NCI-H460 (cell line): ENCODE measurements at regions not wholly inside any gene's neighbourhood (a gene's known extent, or its start where the extent isn't known, plus 50 kb on each side); places are given as distances from the start of the nearest gene placed in this dataset.

ENCODE experiments used
- DNase-seq: peaks from one replicate; pipeline ENCODE4 v3.0.0-alpha.2; 2016; ENCODE audit warnings: low read depth; ENCODE audit errors: extremely low read depth

DNA sequence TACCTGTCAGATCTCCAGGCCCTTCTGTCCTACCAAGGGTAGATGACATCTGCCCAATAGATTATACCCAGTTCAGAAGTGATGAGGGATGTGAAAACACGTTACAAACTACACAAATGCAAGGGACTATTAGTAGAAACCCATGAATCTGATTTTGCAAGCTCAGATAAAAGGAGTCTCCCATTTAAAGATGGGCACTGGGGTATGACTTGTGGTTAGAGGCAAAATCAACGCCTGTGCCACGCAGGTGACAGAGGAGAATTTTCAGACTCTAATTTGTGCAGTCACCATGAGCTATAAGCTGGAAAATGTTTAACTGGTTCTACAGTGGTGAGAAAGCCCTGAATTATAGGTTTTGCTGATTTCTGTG lies 184.4 kb upstream of the LPP start:
- DNase-seq, result no peak

DNA sequence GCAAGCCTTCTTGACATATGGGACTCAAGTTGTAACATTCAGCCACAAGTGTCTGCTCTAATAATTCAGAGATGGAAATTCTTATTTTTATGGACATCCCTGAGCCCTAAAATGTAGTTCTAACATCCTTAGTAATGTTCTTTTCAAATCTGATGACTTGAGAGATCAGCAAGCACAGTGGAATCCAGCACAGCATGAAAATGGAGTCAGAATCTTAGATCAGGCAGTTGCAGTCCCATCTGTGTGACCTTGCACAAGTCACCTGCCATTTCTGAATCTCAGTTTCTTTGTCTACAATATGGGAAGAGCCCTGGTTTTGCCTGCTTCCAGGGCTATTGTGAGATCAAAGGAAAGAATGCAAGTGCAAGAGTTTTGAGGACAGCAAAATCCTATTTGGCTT lies 183.9 kb upstream of the LPP start:
- DNase-seq, result no peak

DNA sequence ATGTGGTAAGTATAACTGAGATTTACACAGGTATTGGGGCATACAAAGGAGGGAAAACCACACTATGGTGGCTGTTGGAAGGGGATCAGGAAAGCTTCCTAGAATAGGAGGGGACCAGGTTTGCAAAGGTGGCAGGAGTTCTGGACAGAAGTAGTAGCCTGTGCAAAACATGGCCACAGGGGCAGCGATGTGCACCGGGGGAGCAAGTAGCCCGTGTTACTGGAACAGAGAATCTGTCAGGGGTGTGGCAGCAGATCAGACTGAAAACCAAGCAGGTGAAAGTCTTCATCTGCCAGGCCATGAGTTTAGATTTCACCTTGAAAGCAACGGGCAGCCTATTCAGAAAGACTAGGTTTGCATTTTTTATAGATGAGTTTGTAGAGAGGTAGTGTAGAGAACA lies 182.3 kb upstream of the LPP start:
- DNase-seq, result no peak

GRCh38 chr3:187972454-187972853 lies 181.5 kb upstream of the LPP start:
- DNase-seq, result no peak

GRCh38 chr3:187973977-187974870 lies 179.7 kb upstream of the LPP start:
- DNase-seq, result no peak

DNA sequence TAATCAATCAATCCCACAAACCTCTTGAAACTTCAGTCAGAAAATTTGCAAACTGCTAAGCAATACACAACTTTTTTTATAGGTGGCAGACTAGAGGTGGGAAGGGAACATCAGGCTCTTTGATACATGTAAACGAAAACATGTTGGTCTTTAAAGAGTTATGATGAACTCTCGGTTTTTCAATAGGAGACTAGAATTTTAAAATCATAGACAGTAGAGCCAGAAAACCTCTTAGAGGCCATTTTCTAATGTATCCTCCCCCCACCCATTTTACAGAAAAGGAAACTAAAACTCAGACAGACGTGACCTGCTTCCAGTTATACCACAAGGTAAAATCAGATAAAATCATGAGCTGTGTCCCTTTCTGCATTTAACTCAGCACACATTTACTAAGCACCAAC lies 179.1 kb upstream of the LPP start:
- no peak for DNase-seq

GRCh38 chr3:187975561-187976364 lies 178.2 kb upstream of the LPP start:
- DNase-seq, result no peak

DNA sequence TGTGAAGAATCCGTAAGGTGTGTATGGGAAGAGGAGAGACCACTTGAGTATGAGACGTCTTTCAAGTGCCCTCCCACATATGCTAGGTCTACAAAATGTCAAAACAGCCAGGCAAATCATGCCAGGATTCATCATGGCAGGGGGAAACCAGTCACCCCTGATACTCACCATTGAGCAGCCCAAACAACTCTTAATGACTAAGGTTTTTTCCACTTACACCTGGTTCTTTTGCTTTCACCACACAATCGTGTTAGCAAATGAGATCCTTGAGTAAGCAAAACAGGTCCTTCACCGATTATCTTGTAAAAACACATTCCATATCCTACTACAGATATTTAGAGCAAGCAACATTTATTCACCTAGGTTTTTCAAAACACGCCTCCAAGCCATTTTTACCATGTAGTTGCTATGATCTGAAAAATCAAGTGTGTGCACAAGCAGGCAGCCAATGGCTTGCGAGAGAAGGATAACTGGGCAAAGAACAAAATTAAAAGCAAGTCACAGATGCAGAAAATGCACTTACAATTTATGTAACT lies 177.5 kb upstream of the LPP start:
- no peak for DNase-seq

GRCh38 chr3:187977659-187978058 lies 176.3 kb upstream of the LPP start:
- DNase-seq, result no peak

GRCh38 chr3:187978433-187979011 lies 175.4 kb upstream of the LPP start:
- no peak for DNase-seq

DNA sequence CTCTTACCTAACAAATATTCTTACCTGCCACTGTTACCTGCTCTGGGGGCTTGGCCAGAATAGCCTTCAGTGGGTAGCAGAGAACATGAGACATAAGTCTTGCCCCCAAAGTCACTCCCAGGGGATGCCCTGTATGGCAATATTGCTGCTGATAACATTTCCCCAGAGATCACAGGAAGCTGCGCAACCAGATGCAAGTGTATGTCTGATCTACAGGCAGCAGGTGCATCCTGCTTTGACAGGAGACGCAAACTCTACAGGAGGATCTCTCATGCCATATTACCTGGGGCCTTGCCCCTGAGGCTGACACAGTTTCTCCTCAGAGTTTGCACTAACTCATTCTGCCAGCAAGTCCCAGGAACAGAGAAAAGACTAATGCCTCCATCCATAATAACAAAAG lies 174.4 kb upstream of the LPP start:
- DNase-seq, result no peak

- DNase-seq, result no peak
Measured at GRCh38 chr3:187980861-187981260, 173.1 kb upstream of the LPP start.

DNA sequence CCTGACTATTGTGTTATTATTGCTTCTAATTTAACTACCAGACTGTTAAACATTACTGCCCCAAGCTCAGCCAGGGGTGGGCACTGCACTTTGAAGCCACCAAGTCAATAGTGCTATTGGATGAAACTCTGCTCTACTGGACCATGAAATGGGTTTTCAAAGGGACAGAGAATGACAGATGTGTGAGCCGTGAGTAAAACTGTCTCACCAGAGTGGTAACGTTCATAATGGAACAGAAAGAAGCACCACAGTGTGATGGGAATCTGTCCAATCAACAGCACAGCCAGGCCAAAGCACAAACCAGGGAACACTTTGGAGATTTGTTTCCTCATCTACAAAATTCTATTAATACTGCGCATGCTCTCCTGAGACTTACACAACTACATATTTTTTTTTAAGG lies 171.8 kb upstream of the LPP start:
- no peak for DNase-seq

GRCh38 chr3:187983484-187984124 lies 170.4 kb upstream of the LPP start:
- DNase-seq, result no peak

GRCh38 chr3:187985647-187986046 lies 168.3 kb upstream of the LPP start:
- DNase-seq, result no peak

GRCh38 chr3:187986514-187986934 lies 167.4 kb upstream of the LPP start:
- no peak for DNase-seq

- no peak for DNase-seq
Measured at GRCh38 chr3:187987187-187987586, 166.8 kb upstream of the LPP start.

GRCh38 chr3:187987924-187988323 lies 166.0 kb upstream of the LPP start:
- DNase-seq, result no peak

GRCh38 chr3:187989575-187990153 lies 164.3 kb upstream of the LPP start:
- DNase-seq, result no peak

GRCh38 chr3:187992609-187993008 lies 161.3 kb upstream of the LPP start:
- no peak for DNase-seq
